PC-3 (cell line): ENCODE measurements at regions not wholly inside any gene's neighbourhood (a gene's known extent, or its start where the extent isn't known, plus 50 kb on each side); places are given as distances from the start of the nearest gene placed in this dataset.

Experiments used
- CTCF ChIP-seq: fragments of 300-600 bp; sonication (generic); conservative IDR thresholded peaks from 2 replicates; pipeline ENCODE4 v1.5.1; 2017; ENCODE audit warnings: antibody characterized with exemption, low read depth, mild to moderate bottlenecking, low read length
- EZH2 ChIP-seq: fragments of 300-600 bp; sonication (generic); IDR thresholded peaks from one replicate; pipeline ENCODE4 v1.6.1; 2017; ENCODE audit warnings: antibody characterized with exemption, mild to moderate bottlenecking, low read length; ENCODE audit not compliant: unreplicated experiment
- EZH2phosphoT487 ChIP-seq: fragments of 300-600 bp; sonication (generic); IDR thresholded peaks from 2 replicates; pipeline ENCODE4 v1.6.1; 2018; ENCODE audit warnings: mild to moderate bottlenecking, antibody characterized with exemption, low read length, borderline replicate concordance

- no peak for TF ChIP-seq CTCF
- no peak for TF ChIP-seq EZH2phosphoT487
- no peak for TF ChIP-seq EZH2
Measured at GRCh38 chr3:69567023-69567709, 172.1 kb upstream of the MITF start.
